Spleen (tissue), 11 donors: ENCODE measurements at regions not wholly inside any gene's neighbourhood (a gene's known extent, or its start where the extent isn't known, plus 50 kb on each side); places are given as distances from the start of the nearest gene placed in this dataset.

Experiments
- DNase-seq: peaks from one replicate; pipeline ENCODE4 v3.0.0-alpha.2; 2020
- H3K27ac ChIP-seq, 8 donors: fragments of 200-600 bp; sonication (generic) in 7 of 8; 1 replicate in 4 of 8; 2 replicates in 4 of 8; pipeline versions ENCODE4 v1.5.0 to v1.8.0; 2016 to 2021; ENCODE audit warnings: inconsistent platforms in 4 of 8, mild to moderate bottlenecking in 4 of 8, moderate library complexity in 1 of 8
- H3K27me3 ChIP-seq, 7 donors: fragments of 200-600 bp; sonication (generic) in 6 of 7; replicated peaks in 1 of 7; 1 replicate in 4 of 7; 2 replicates in 3 of 7; pipeline versions ENCODE4 v1.5.0 to v1.8.0; 2016 to 2021; ENCODE audit warnings: inconsistent platforms in 3 of 7, mild to moderate bottlenecking in 1 of 7
- H3K36me3 ChIP-seq, 6 donors: fragments of 200-600 bp; sonication (generic) in 5 of 6; 1 replicate in 4 of 6; 2 replicates in 2 of 6; pipeline versions ENCODE4 v1.5.0 to v1.8.0; 2016 to 2021; ENCODE audit warnings: inconsistent platforms in 2 of 6
- H3K4me1 ChIP-seq, 6 donors: fragments of 200-600 bp; sonication (generic) in 5 of 6; 1 replicate in 3 of 6; 2 replicates in 3 of 6; pipeline versions ENCODE4 v1.5.0 to v1.8.0; 2016 to 2021; ENCODE audit warnings: inconsistent platforms in 3 of 6
- H3K4me3 ChIP-seq, 8 donors: fragments of 200-600 bp; sonication (generic) in 7 of 8; 1 replicate in 4 of 8; 2 replicates in 4 of 8; pipeline versions ENCODE4 v1.5.0 to v1.8.0; 2016 to 2021; ENCODE audit warnings: inconsistent platforms in 4 of 8, mild to moderate bottlenecking in 4 of 8, moderate library complexity in 2 of 8
- H3K9me3 ChIP-seq, 8 donors: fragments of 200-600 bp; sonication (generic) in 7 of 8; 1 replicate in 4 of 8; 2 replicates in 4 of 8; pipeline versions ENCODE4 v1.5.0 to v1.8.0; 2016 to 2021; ENCODE audit warnings: inconsistent platforms in 4 of 8
- CTCF ChIP-seq, 11 experiments: fragments of 200-600 bp in 7 of 11; fragments of 450-650 bp in 4 of 11; sonication (generic) in 4 of 11; IDR thresholded peaks in 8 of 11; conservative IDR thresholded peaks in 3 of 11; 1 replicate in 7 of 11; 2 replicates in 4 of 11; pipeline versions ENCODE4 v1.4.0 to v1.8.0; 2016 to 2021; ENCODE audit warnings: antibody characterized with exemption in 11 of 11, inconsistent platforms in 4 of 11, mild to moderate bottlenecking in 1 of 11
- POLR2A ChIP-seq, 3 donors: fragments of 450-650 bp; IDR thresholded peaks; one replicate each; pipeline ENCODE4 v1.5.1; 2017; ENCODE audit warnings: antibody characterized with exemption in 3 of 3, mild to moderate bottlenecking in 1 of 3
- POLR2AphosphoS5 ChIP-seq, 3 donors: sonication (generic); formaldehyde crosslinking; IDR thresholded peaks; one replicate each; pipeline ENCODE4 v1.5.1; 2017; ENCODE audit warnings: antibody characterized with exemption in 3 of 3
- WGBS, 5 donors: extraction: QIAGEN DNeasy Blood & Tissue Kit in 3 of 5; methylation state at CpG; one replicate each; pipeline versions ENCODE4 v1.1.5 to v1.1.7; 2013 to 2018; 5-methylcytosine and 5-hydroxymethylcytosine counted together
- intact Hi-C: fragments of 100-400 bp; cut with DNase I; formaldehyde crosslinking; loops from one replicate; pipeline ENCODE4 v1.15.0; 2023; ENCODE audit warnings: low total_unique reads
- donor health status: healthy with polysubstance abuse.
- donor health status: DM: no; HTN: no; CAD: no; lungs with moderate emphysema.
- donor health status: DM: no; HTN: no; CAD: no.
- donor health status: Bipolar disorder and iron deficiency.
- donor health status: healthy.
- donor health status: DM: no; HTN: no; CAD: no.
- donor health status: DM: yes; HTN: yes; CAD: no.

GRCh38 chr4:159736411-159736810 lies 633.5 kb downstream of the RAPGEF2 start:
- no peak overlapping the region for H3K4me3 ChIP-seq
- intact Hi-C loops, result no loop called here
- DNase-seq, result no peak
- H3K9me3 ChIP-seq, result peaks cover 0 to 6% (median 0%) of the 10 kb centered on the region in 8 donors
- WGBS, 5 donors, result 76 to 88% (median 79%) methylated on average over 7 of the region's 7 CpGs
- no peaks in the 10 kb centered on the region for H3K27me3 ChIP-seq
- no peaks in the 10 kb centered on the region for H3K36me3 ChIP-seq
- no peak overlapping the region for H3K27ac ChIP-seq
- no peaks in the 10 kb centered on the region for H3K4me1 ChIP-seq
- TF ChIP-seq POLR2A (IDR thresholded peaks at IDR 0.05), result no peak
- TF ChIP-seq CTCF (IDR thresholded peaks at IDR 0.05 in 8 of 11, conservative IDR thresholded peaks at IDR 0.05 in 3 of 11), result no peak
- TF ChIP-seq POLR2AphosphoS5 (IDR thresholded peaks at IDR 0.05), result no peak

- no peak overlapping the region for H3K4me3 ChIP-seq
- H3K27me3 ChIP-seq, result no peaks in the 10 kb centered on the region
- H3K27ac ChIP-seq, result no peak overlapping the region
- WGBS, 5 donors, result 40 to 46% (median 43%) methylated on average over 2 of the region's 2 CpGs
- peaks cover 0 to 19% (median 0%) of the 10 kb centered on the region in 8 donors for H3K9me3 ChIP-seq
- no peaks in the 10 kb centered on the region for H3K4me1 ChIP-seq
- intact Hi-C loops, result no loop called here
- DNase-seq, result no peak
- no peaks in the 10 kb centered on the region for H3K36me3 ChIP-seq
- TF ChIP-seq POLR2A (IDR thresholded peaks at IDR 0.05) (no peak), POLR2AphosphoS5 (IDR thresholded peaks at IDR 0.05) (no peak), CTCF (IDR thresholded peaks at IDR 0.05 in 8 of 11, conservative IDR thresholded peaks at IDR 0.05 in 3 of 11) (no peak)
These were observed 641.1 kb downstream of the RAPGEF2 start for GRCh38 chr4:159743971-159744370.

GRCh38 chr4:159747983-159748382 lies 645.1 kb downstream of the RAPGEF2 start:
- DNase-seq, result peak; percentile 51
- no peaks in the 10 kb centered on the region for H3K4me1 ChIP-seq
- 66 to 100% (median 80%) methylated on average over 2 to 3 of the region's 3 CpGs for whole genome bisulfite sequencing, 5 donors

GRCh38 chr4:159748834-159749444 lies 646.1 kb downstream of the RAPGEF2 start:
- intact Hi-C loops, result no loop called here
- Histone ChIP-seq H3K4me1 (no peaks in the 10 kb centered on the region), H3K4me3 (no peak overlapping the region), H3K27ac (no peak overlapping the region), H3K36me3 (no peaks in the 10 kb centered on the region), H3K27me3 (no peaks in the 10 kb centered on the region), H3K9me3 (peaks cover 0 to 35% (median 13%) of the 10 kb centered on the region in 8 donors)
- DNase-seq, result no peak
- no peak for TF ChIP-seq POLR2AphosphoS5 (IDR thresholded peaks at IDR 0.05)
- TF ChIP-seq POLR2A (IDR thresholded peaks at IDR 0.05), result no peak
- TF ChIP-seq CTCF (IDR thresholded peaks at IDR 0.05 in 8 of 11, conservative IDR thresholded peaks at IDR 0.05 in 3 of 11), result no peak

More at GRCh38 chr4:159747983-159748382, 645.1 kb downstream of the RAPGEF2 start:
- Histone ChIP-seq H3K9me3 (peaks cover 0 to 32% (median 12%) of the 10 kb centered on the region in 8 donors), H3K27me3 (no peaks in the 10 kb centered on the region), H3K36me3 (no peaks in the 10 kb centered on the region), H3K27ac (no peak overlapping the region), H3K4me3 (no peak overlapping the region)
- intact Hi-C loops, result no loop called here
- TF ChIP-seq POLR2A (IDR thresholded peaks at IDR 0.05), result no peak
- TF ChIP-seq POLR2AphosphoS5 (IDR thresholded peaks at IDR 0.05), result no peak
- no peak for TF ChIP-seq CTCF (IDR thresholded peaks at IDR 0.05 in 8 of 11, conservative IDR thresholded peaks at IDR 0.05 in 3 of 11)
